HG03575 (cell line): ENCODE measurements at regions not wholly inside any gene's neighbourhood (a gene's known extent, or its start where the extent isn't known, plus 50 kb on each side); places are given as distances from the start of the nearest gene placed in this dataset.
"Not testable (repeated sequence)": the region's sequence is repeated elsewhere in the genome, so short reads cannot be mapped to it uniquely, and the experiment has no call there.

Experiments
- ATAC-seq: cut with Tn5 transposase; IDR thresholded peaks from one replicate; pipeline ENCODE4 v1.9.1; 2021; ENCODE audit not compliant: unreplicated experiment, insufficient number of reproducible peaks, low FRiP score; ENCODE audit errors: extremely low read depth

- no peak for ATAC-seq
Measured at GRCh38 chr4:125262502-125262901, 52.3 kb upstream of the FAT4 start.

GRCh38 chr4:125262079-125262478 is 52.7 kb upstream of the FAT4 start:
- ATAC-seq, result no peak

GRCh38 chr4:125254106-125254505 is 60.6 kb upstream of the FAT4 start:
- ATAC-seq, result no peak

GRCh38 chr4:125244848-125245450 is 69.8 kb upstream of the FAT4 start:
- no peak for ATAC-seq

GRCh38 chr4:125243789-125244397 is 70.9 kb upstream of the FAT4 start:
- ATAC-seq, result no peak

GRCh38 chr4:125235971-125236370 is 78.8 kb upstream of the FAT4 start:
- ATAC-seq, result no peak

- ATAC-seq, result no peak
Measured at GRCh38 chr4:125231661-125232060, 83.1 kb upstream of the FAT4 start.

- ATAC-seq, result no peak
Measured at GRCh38 chr4:125229596-125230058, 85.1 kb upstream of the FAT4 start.

GRCh38 chr4:125225806-125226205 is 88.9 kb upstream of the FAT4 start:
- no peak for ATAC-seq

GRCh38 chr4:125200556-125200955 is 114.2 kb upstream of the FAT4 start:
- no peak for ATAC-seq

- ATAC-seq, result no peak
Measured at GRCh38 chr4:125198916-125199315, 115.8 kb upstream of the FAT4 start.

GRCh38 chr4:125191874-125192459 is 122.8 kb upstream of the FAT4 start:
- not testable (repeated sequence) for ATAC-seq

GRCh38 chr4:125191232-125191631 is 123.5 kb upstream of the FAT4 start:
- ATAC-seq, result no peak

GRCh38 chr4:125187226-125188176 is 127.3 kb upstream of the FAT4 start:
- no peak for ATAC-seq

- no peak for ATAC-seq
Measured at GRCh38 chr4:125184116-125184515, 130.6 kb upstream of the FAT4 start.

- ATAC-seq, result no peak
Measured at GRCh38 chr4:125181804-125182203, 133.0 kb upstream of the FAT4 start.

GRCh38 chr4:125179727-125180126 is 135.0 kb upstream of the FAT4 start:
- no peak for ATAC-seq

GRCh38 chr4:125169192-125169591 is 145.6 kb upstream of the FAT4 start:
- ATAC-seq, result no peak

- no peak for ATAC-seq
Measured at GRCh38 chr4:125168531-125168930, 146.2 kb upstream of the FAT4 start.
